Naive thymus-derived CD4-positive, alpha-beta T cell (primary cell): ENCODE measurements at regions not wholly inside any gene's neighbourhood (a gene's known extent, or its start where the extent isn't known, plus 50 kb on each side); places are given as distances from the start of the nearest gene placed in this dataset.

Experiments
- ATAC-seq: fragments of 150-1000 bp; cut with Tn5 transposase; 2 replicates; pipeline ENCODE4 v1.10.0; 2021; ENCODE audit warnings: mild to moderate bottlenecking, moderate library complexity
- CTCF ChIA-PET: fragments of 350-600 bp; sonication (Branson Sonifier 250); formaldehyde crosslinking; loops from one replicate; lab custom pipeline; 2021; ENCODE audit warnings: antibody characterized with exemption; lab: Charles Lee
- POLR2A ChIA-PET: fragments of 350-600 bp; sonication (Branson Sonifier 250); formaldehyde crosslinking; loops from one replicate; lab custom pipeline; 2021; ENCODE audit warnings: antibody characterized with exemption, inconsistent platforms; lab: Charles Lee
- DNase-seq, 9 donors: peaks; one replicate each; pipeline versions ENCODE4 v3.0.0 to v3.0.0-alpha.2; 2020 to 2022; ENCODE audit warnings: mixed read lengths in 1 of 9
- H3K27ac ChIP-seq: one replicate; pipeline ENCODE4 v1.7.0; 2013; ENCODE audit warnings: mild to moderate bottlenecking, low read depth, low read length, moderate library complexity
- H3K27me3 ChIP-seq, 2 donors: one replicate each; pipeline ENCODE4 v1.7.0; 2013; ENCODE audit warnings: low read length in 2 of 2, mild to moderate bottlenecking in 2 of 2, moderate library complexity in 2 of 2; ENCODE audit not compliant: control insufficient read depth in 2 of 2, insufficient read depth in 2 of 2
- H3K36me3 ChIP-seq, 3 experiments: 1 replicate in 2 of 3; 2 replicates in 1 of 3; pipeline ENCODE4 v1.7.0; 2013; ENCODE audit warnings: low read length in 3 of 3, mild to moderate bottlenecking in 3 of 3, moderate library complexity in 1 of 3; ENCODE audit not compliant: insufficient read depth in 3 of 3, control insufficient read depth in 2 of 3
- H3K4me1 ChIP-seq, 2 donors: one replicate each; pipeline ENCODE4 v1.7.0; 2013; ENCODE audit warnings: low read length in 2 of 2, mild to moderate bottlenecking in 2 of 2, moderate library complexity in 1 of 2; ENCODE audit not compliant: control insufficient read depth in 2 of 2, insufficient read depth in 2 of 2
- H3K4me3 ChIP-seq: 2 replicates; pipeline ENCODE4 v1.7.0; 2013; ENCODE audit warnings: mild to moderate bottlenecking, low read length
- H3K9me3 ChIP-seq, 3 experiments: 1 replicate in 2 of 3; 2 replicates in 1 of 3; pipeline ENCODE4 v1.7.0; 2013; ENCODE audit warnings: low read length in 3 of 3; ENCODE audit not compliant: control insufficient read depth in 2 of 3
- H3K27ac Mint-ChIP-seq, 9 donors: one replicate each; pipeline ENCODE4 v1.8.0; 2020 to 2022; ENCODE audit warnings: mixed read lengths in 9 of 9, mild to moderate bottlenecking in 8 of 9, moderate library complexity in 5 of 9, inconsistent platforms in 2 of 9
- H3K27me3 Mint-ChIP-seq, 5 donors: one replicate each; pipeline ENCODE4 v1.8.0; 2021 to 2022; ENCODE audit warnings: mixed read lengths in 5 of 5, mild to moderate bottlenecking in 1 of 5
- H3K36me3 Mint-ChIP-seq, 5 donors: one replicate each; pipeline ENCODE4 v1.8.0; 2020 to 2022; ENCODE audit warnings: mixed read lengths in 5 of 5, mild to moderate bottlenecking in 3 of 5, inconsistent platforms in 1 of 5
- H3K4me1 Mint-ChIP-seq, 7 donors: one replicate each; pipeline ENCODE4 v1.8.0; 2020 to 2022; ENCODE audit warnings: mixed read lengths in 7 of 7, mild to moderate bottlenecking in 3 of 7, inconsistent platforms in 1 of 7
- H3K4me3 Mint-ChIP-seq, 10 donors: one replicate each; pipeline ENCODE4 v1.8.0; 2020 to 2022; ENCODE audit warnings: mild to moderate bottlenecking in 10 of 10, mixed read lengths in 10 of 10, moderate library complexity in 6 of 10, inconsistent platforms in 2 of 10
- H3K9me3 Mint-ChIP-seq, 11 donors: one replicate each; pipeline ENCODE4 v1.8.0; 2020 to 2022; ENCODE audit warnings: mixed read lengths in 11 of 11, mild to moderate bottlenecking in 4 of 11, inconsistent platforms in 1 of 11, moderate library complexity in 1 of 11
- intact Hi-C, 2 donors: fragments of 100-400 bp; cut with micrococcal nuclease; formaldehyde crosslinking; loops; one replicate each; pipeline ENCODE4 v1.15.1; 2023

- Mint-ChIP-seq H3K27ac (no peak overlapping the region), H3K4me3 (no peak overlapping the region), H3K9me3 (no peaks in the 10 kb centered on the region), H3K27me3 (no peaks in the 10 kb centered on the region), H3K36me3 (peaks cover 0 to 27% (median 14%) of the 10 kb centered on the region in 5 donors), H3K4me1 (peaks cover 3 to 16% (median 4%) of the 10 kb centered on the region in 7 donors)
- POLR2A ChIA-PET: no interaction called here
- CTCF ChIA-PET: interaction anchor here (0.6 kb wide), 1 partner anchor 87 kb away, joined by 6 read pairs; no protein-coding TSS in a partner anchor
- intact Hi-C loops: no loop called here
- H3K4me1 ChIP-seq: peaks cover 0 to 44% of the 10 kb centered on the region in 2 donors
- H3K9me3 ChIP-seq: no peaks in the 10 kb centered on the region
- no peak overlapping the region for H3K27ac ChIP-seq
- H3K27me3 ChIP-seq: no peaks in the 10 kb centered on the region
- H3K36me3 ChIP-seq: peaks cover 0 to 12% (median 4%) of the 10 kb centered on the region in 3 experiments
- no peak overlapping the region for H3K4me3 ChIP-seq
- DNase-seq (no peak), ATAC-seq (no peak)
Measured at GRCh38 chr19:46943150-46943946, 76.3 kb upstream of the NPAS1 start.

- H3K27ac ChIP-seq: no peak overlapping the region
- ChIA-PET POLR2A (interaction anchor here (1.1 kb wide), 1 partner anchor 25 kb away, joined by 3 read pairs; no protein-coding TSS in a partner anchor), CTCF (interaction anchor here (0.8 to 1.1 kb wide), 3 partner anchors 10 to 87 kb away, joined by 3 to 7 read pairs (median 3); no protein-coding TSS in a partner anchor)
- H3K4me3 ChIP-seq: no peak overlapping the region
- Mint-ChIP-seq H3K4me3 (no peak overlapping the region), H3K36me3 (peaks cover 0 to 27% (median 15%) of the 10 kb centered on the region in 5 donors), H3K4me1 (peaks cover 3 to 16% (median 4%) of the 10 kb centered on the region in 7 donors), H3K9me3 (no peaks in the 10 kb centered on the region), H3K27me3 (no peaks in the 10 kb centered on the region), H3K27ac (no peak overlapping the region)
- peaks cover 0 to 38% of the 10 kb centered on the region in 2 donors for H3K4me1 ChIP-seq
- no peaks in the 10 kb centered on the region for H3K9me3 ChIP-seq
- H3K27me3 ChIP-seq: no peaks in the 10 kb centered on the region
- no peak for ATAC-seq
- peaks cover 0 to 9% (median 4%) of the 10 kb centered on the region in 3 experiments for H3K36me3 ChIP-seq
- no peak for DNase-seq
- intact Hi-C loops: no loop called here
Measured at GRCh38 chr19:46944123-46944748, 75.4 kb upstream of the NPAS1 start.

GRCh38 chr19:46944918-46945628 is 74.6 kb upstream of the NPAS1 start:
- Mint-ChIP-seq H3K9me3 (no peaks in the 10 kb centered on the region), H3K27ac (no peak overlapping the region), H3K4me3 (no peak overlapping the region), H3K27me3 (no peaks in the 10 kb centered on the region), H3K4me1 (peaks cover 3 to 22% (median 4%) of the 10 kb centered on the region in 7 donors), H3K36me3 (peaks cover 0 to 26% (median 15%) of the 10 kb centered on the region in 5 donors)
- intact Hi-C loops: no loop called here
- DNase-seq (no peak), ATAC-seq (no peak)
- ChIA-PET POLR2A (interaction anchor here (0.5 to 1.1 kb wide), 2 partner anchors 15 to 26 kb away, joined by 3 read pairs; no protein-coding TSS in a partner anchor), CTCF (interaction anchor here (0.5 to 1.1 kb wide), 4 partner anchors 9 to 88 kb away, joined by 3 to 7 read pairs (median 3); no protein-coding TSS in a partner anchor)
- no peaks in the 10 kb centered on the region for H3K27me3 ChIP-seq
- H3K27ac ChIP-seq: no peak overlapping the region
- no peak overlapping the region for H3K4me3 ChIP-seq
- H3K9me3 ChIP-seq: no peaks in the 10 kb centered on the region
- peaks cover 0 to 9% (median 4%) of the 10 kb centered on the region in 3 experiments for H3K36me3 ChIP-seq
- peaks cover 0 to 47% of the 10 kb centered on the region in 2 donors for H3K4me1 ChIP-seq

GRCh38 chr19:46945694-46946489 is 73.7 kb upstream of the NPAS1 start:
- Histone ChIP-seq H3K36me3 (peaks cover 0 to 9% (median 4%) of the 10 kb centered on the region in 3 experiments), H3K4me1 (peaks cover 0 to 52% of the 10 kb centered on the region in 2 donors), H3K4me3 (no peak overlapping the region), H3K27me3 (no peaks in the 10 kb centered on the region), H3K27ac (no peak overlapping the region), H3K9me3 (no peaks in the 10 kb centered on the region)
- peaks cover 0 to 22% (median 12%) of the 10 kb centered on the region in 5 donors for H3K36me3 Mint-ChIP-seq
- ChIA-PET CTCF (interaction anchor here (0.5 to 1.2 kb wide), 2 partner anchors 9 to 22 kb away, joined by 3 read pairs; no protein-coding TSS in a partner anchor), POLR2A (no interaction called here)
- no peaks in the 10 kb centered on the region for H3K27me3 Mint-ChIP-seq
- no peak for DNase-seq
- no peak overlapping the region for H3K4me3 Mint-ChIP-seq
- H3K4me1 Mint-ChIP-seq: peaks cover 2 to 30% (median 4%) of the 10 kb centered on the region in 7 donors
- H3K27ac Mint-ChIP-seq: no peak overlapping the region
- H3K9me3 Mint-ChIP-seq: no peaks in the 10 kb centered on the region
- no peak for ATAC-seq
- intact Hi-C loops: no loop called here

GRCh38 chr19:46946611-46947238 is 72.9 kb upstream of the NPAS1 start:
- H3K9me3 Mint-ChIP-seq: no peaks in the 10 kb centered on the region
- no peak overlapping the region for H3K4me3 Mint-ChIP-seq
- intact Hi-C loops: no loop called here
- POLR2A ChIA-PET: no interaction called here
- peaks cover 0 to 38% (median 9%) of the 10 kb centered on the region in 7 donors for H3K4me1 Mint-ChIP-seq
- H3K27me3 Mint-ChIP-seq: no peaks in the 10 kb centered on the region
- peaks cover 0 to 20% (median 8%) of the 10 kb centered on the region in 5 donors for H3K36me3 Mint-ChIP-seq
- Histone ChIP-seq H3K4me3 (no peak overlapping the region), H3K27ac (no peak overlapping the region), H3K36me3 (peaks cover 0 to 9% (median 4%) of the 10 kb centered on the region in 3 experiments), H3K9me3 (no peaks in the 10 kb centered on the region), H3K27me3 (no peaks in the 10 kb centered on the region), H3K4me1 (peaks cover 0 to 60% of the 10 kb centered on the region in 2 donors)
- CTCF ChIA-PET: interaction anchor here (0.6 to 1.2 kb wide), 2 partner anchors 9 to 34 kb away, joined by 3 read pairs; no protein-coding TSS in a partner anchor
- ATAC-seq (no peak), DNase-seq (no peak)
- peak overlapping the region in 1 of 9 donors; percentile 51 for H3K27ac Mint-ChIP-seq
